K562 (cell line): ENCODE measurements at regions not wholly inside any gene's neighbourhood (a gene's known extent, or its start where the extent isn't known, plus 50 kb on each side); places are given as distances from the start of the nearest gene placed in this dataset.

Experiments
- ATAC-seq: fragments of 200-7000 bp; cut with Tn5 transposase; 3 replicates; pipeline ENCODE4 v1.9.1; 2020; ENCODE audit warnings: moderate library complexity
- BruUV-seq: library from RNA; stranded (reverse); fragments of 400-500 nt; replicated peaks from 2 replicates; lab custom pipeline; 2021; lab: Mats Ljungman, UMichigan
- CTCF ChIA-PET: fragments of 300-600 bp; formaldehyde crosslinking; extraction: SDS; loops from one replicate; lab custom pipeline; 2021; ENCODE audit warnings: low intra/inter-chr PET ratio; lab: Yijun Ruan, JAX
- POLR2A ChIA-PET: fragments of 300-600, 350-650 bp; sonication (Branson Sonifier 250); formaldehyde crosslinking; extraction: SDS; loops from one replicate; lab custom pipeline; 2021; ENCODE audit warnings: antibody characterized with exemption, inconsistent platforms; lab: Yijun Ruan, JAX
- DNase-seq, 4 experiments: peaks; one replicate each; pipeline versions ENCODE4 v3.0.0 to v3.0.0-alpha.2; 2011 to 2018; ENCODE audit warnings: low spot score in 3 of 4, mixed read lengths in 3 of 4; ENCODE audit errors: extremely low read depth in 1 of 4
- FAIRE-seq: peaks from 2 replicates; lab custom pipeline; 2011; peaks lifted over from hg19 to GRCh38; lab: Jason Lieb, UNC
- H2AFZ ChIP-seq: 2 replicates; pipeline ENCODE4 v1.6.0; 2011; ENCODE audit warnings: low read depth, low read length, control low read depth, inconsistent platforms
- H3K27ac ChIP-seq: fragments of 200-600 bp; 3 replicates; pipeline ENCODE4 v1.8.0; 2011; ENCODE audit warnings: low read depth, mild to moderate bottlenecking, control low read depth, inconsistent platforms, low read length, moderate library complexity, mixed read lengths; ENCODE audit errors: extremely low read depth
- H3K27me3 ChIP-seq, 2 experiments: fragments of 300-600 bp in 1 of 2; 2 replicates in 1 of 2; 3 replicates in 1 of 2; pipeline versions ENCODE4 v1.6.0 to v1.8.0; 2011; ENCODE audit warnings: inconsistent platforms in 2 of 2, low read length in 2 of 2, mild to moderate bottlenecking in 1 of 2, mixed read lengths in 1 of 2, moderate library complexity in 1 of 2; ENCODE audit not compliant: control insufficient read depth in 2 of 2, insufficient read depth in 2 of 2
- H3K36me3 ChIP-seq: fragments of 300-600 bp; 3 replicates; pipeline ENCODE4 v1.8.0; 2011; ENCODE audit warnings: mild to moderate bottlenecking, low read length, inconsistent platforms; ENCODE audit not compliant: control insufficient read depth, insufficient read depth
- H3K4me1 ChIP-seq, 2 experiments: fragments of 200-600 bp in 1 of 2; replicated peaks in 1 of 2; 2 replicates in 1 of 2; 3 replicates in 1 of 2; pipeline versions ENCODE4 v1.5.1 to v1.8.0; 2011; ENCODE audit warnings: inconsistent platforms in 2 of 2, low read length in 2 of 2, mild to moderate bottlenecking in 1 of 2, mixed read lengths in 1 of 2, moderate library complexity in 1 of 2; ENCODE audit not compliant: control insufficient read depth in 2 of 2, insufficient read depth in 2 of 2
- H3K4me2 ChIP-seq: 2 replicates; pipeline ENCODE4 v1.6.1; 2011; ENCODE audit warnings: low read length, control low read depth, inconsistent platforms, mixed read lengths; ENCODE audit not compliant: insufficient read depth
- H3K4me3 ChIP-seq: fragments of 200-600 bp; sonication (generic), shearing (Covaris generic); 2 replicates; pipeline ENCODE4 v1.5.1; 2016; ENCODE audit warnings: control low read depth, inconsistent platforms
- H3K79me2 ChIP-seq: fragments of 200-600 bp; 3 replicates; pipeline ENCODE4 v1.8.0; 2011; ENCODE audit warnings: low read length, inconsistent platforms; ENCODE audit not compliant: control insufficient read depth, insufficient read depth
- H3K9ac ChIP-seq, 2 experiments: 2 replicates each; pipeline versions ENCODE4 v1.6.0 to v1.6.1; 2011; ENCODE audit warnings: low read depth in 2 of 2, low read length in 2 of 2, control low read depth in 1 of 2, inconsistent platforms in 1 of 2, mild to moderate bottlenecking in 1 of 2, mixed read lengths in 1 of 2; ENCODE audit not compliant: insufficient read depth in 1 of 2
- H3K9me1 ChIP-seq: one replicate; pipeline ENCODE4 v1.6.0; 2011; ENCODE audit warnings: inconsistent platforms, mild to moderate bottlenecking, low read length, moderate library complexity; ENCODE audit not compliant: control insufficient read depth, insufficient read depth
- H3K9me3 ChIP-seq: replicated peaks from 2 replicates; pipeline ENCODE4 v1.5.1; 2011; ENCODE audit warnings: low read depth, low read length, inconsistent platforms; ENCODE audit not compliant: control insufficient read depth, insufficient read depth
- H4K20me1 ChIP-seq: replicated peaks from 2 replicates; pipeline ENCODE4 v1.6.1; 2011; ENCODE audit warnings: low read length, inconsistent platforms, mixed read lengths; ENCODE audit not compliant: control insufficient read depth, insufficient read depth
- CCAR2 ChIP-seq: fragments of 200-400 bp; formaldehyde crosslinking; IDR thresholded peaks from 2 replicates; pipeline ENCODE4 v1.6.1; 2017; ENCODE audit warnings: mild to moderate bottlenecking, low read depth, low read length
- HDAC3 ChIP-seq: fragments of 450-650 bp; IDR thresholded peaks from 2 replicates; pipeline ENCODE4 v1.6.1; 2018; ENCODE audit warnings: borderline replicate concordance, mild to moderate bottlenecking, moderate library complexity; ENCODE audit not compliant: partially characterized antibody
- HLTF ChIP-seq: fragments of 450-650 bp; IDR thresholded peaks from 2 replicates; pipeline ENCODE4 v1.6.1; 2016
- NFE2L1 ChIP-seq: fragments of 450-650 bp; IDR thresholded peaks from 2 replicates; pipeline ENCODE4 v1.6.1; 2016; ENCODE audit warnings: missing genetic modification characterization, low read depth, mild to moderate bottlenecking, missing compliant biosample characterization, moderate library complexity, borderline replicate concordance
- NRF1 ChIP-seq, 2 experiments: fragments of 450-650 bp; IDR thresholded peaks in 1 of 2; conservative IDR thresholded peaks in 1 of 2; 2 replicates each; pipeline ENCODE4 v1.6.1; 2014; ENCODE audit warnings: mild to moderate bottlenecking in 2 of 2
- POLR3A ChIP-seq: IDR thresholded peaks from 2 replicates; pipeline ENCODE4 v1.6.1; 2011; ENCODE audit warnings: borderline replicate concordance, mild to moderate bottlenecking, moderate library complexity; ENCODE audit not compliant: insufficient read length, insufficient read depth; ENCODE audit errors: extremely low read depth
- SMAD3 ChIP-seq: fragments of 450-650 bp; formaldehyde crosslinking; conservative IDR thresholded peaks from 2 replicates; pipeline ENCODE4 v1.4.0; 2020; ENCODE audit warnings: mild to moderate bottlenecking
- SP1 ChIP-seq: sonication (generic); formaldehyde crosslinking; IDR thresholded peaks from 2 replicates; pipeline ENCODE4 v1.8.1; 2022; ENCODE audit warnings: mild to moderate bottlenecking, missing genetic modification reagents
- ZBTB7A ChIP-seq: IDR thresholded peaks from 2 replicates; pipeline ENCODE4 v1.6.1; 2011; ENCODE audit warnings: low read depth, mild to moderate bottlenecking, low read length, moderate library complexity, borderline replicate concordance; ENCODE audit not compliant: control insufficient read depth
- ZNF121 ChIP-seq: sonication (generic); formaldehyde crosslinking; conservative IDR thresholded peaks from 2 replicates; pipeline ENCODE4 v1.8.0; 2022; ENCODE audit warnings: missing genetic modification reagents
- ZNF282 ChIP-seq: sonication (generic); formaldehyde crosslinking; IDR thresholded peaks from 2 replicates; pipeline ENCODE4 v1.8.1; 2023; ENCODE audit warnings: missing genetic modification reagents
- ZNF668 ChIP-seq: fragments of 250-450 bp; sonication (Bioruptor Pico); IDR thresholded peaks from 2 replicates; pipeline ENCODE4 v1.8.0; 2022; ENCODE audit warnings: mild to moderate bottlenecking, inconsistent platforms
- ZNF707 ChIP-seq: fragments of 250-450 bp; sonication (Bioruptor Pico); conservative IDR thresholded peaks from 2 replicates; pipeline ENCODE4 v1.8.0; 2022; ENCODE audit warnings: inconsistent platforms, mild to moderate bottlenecking, moderate library complexity
- ZNF785 ChIP-seq: fragments of 250-450 bp; sonication (Bioruptor Pico); IDR thresholded peaks from 2 replicates; pipeline ENCODE4 v1.4.0; 2020; ENCODE audit warnings: mild to moderate bottlenecking
- WGBS: fragments of 100-300 bp; shearing (Covaris generic); methylation state at CpG from one replicate; pipeline ENCODE4 v1.1.6; 2016; ENCODE audit warnings: low coverage, mixed read lengths; ENCODE audit not compliant: insufficient coverage; ENCODE audit errors: missing lambda C conversion rate; 5-methylcytosine and 5-hydroxymethylcytosine counted together
- in situ Hi-C: fragments of 300-500 bp; cut with MboI; formaldehyde crosslinking; loops from 4 replicates; pipeline ENCODE4 v1.15.0; 2018; ENCODE audit warnings: inconsistent platforms, mixed read lengths
- intact Hi-C: fragments of 100-400 bp; cut with micrococcal nuclease; formaldehyde crosslinking; loops from 2 replicates; pipeline ENCODE4 v1.14.2; 2022
- TF ChIP-seq, protein P1 (sequence below): fragments of 250-450 bp; sonication (Bioruptor Pico); IDR thresholded peaks from 2 replicates; pipeline ENCODE4 v1.4.0; 2020; ENCODE audit warnings: mild to moderate bottlenecking, moderate library complexity, borderline replicate concordance
- TF ChIP-seq, protein P2 (sequence below): fragments of 250-450 bp; sonication (Bioruptor Pico); IDR thresholded peaks from 2 replicates; pipeline ENCODE4 v1.9.0; 2021; ENCODE audit warnings: mild to moderate bottlenecking
- TF ChIP-seq, protein P3 (sequence below): IDR thresholded peaks from 2 replicates; pipeline ENCODE4 v1.6.1; 2011; ENCODE audit warnings: borderline replicate concordance, low read depth, mild to moderate bottlenecking, moderate library complexity, low read length; ENCODE audit not compliant: insufficient read depth, poor library complexity, severe bottlenecking
- TF ChIP-seq, protein P4 (sequence below): fragments of 250-450 bp; sonication (Bioruptor Pico); IDR thresholded peaks from 2 replicates; pipeline ENCODE4 v1.4.0; 2020

DNA sequence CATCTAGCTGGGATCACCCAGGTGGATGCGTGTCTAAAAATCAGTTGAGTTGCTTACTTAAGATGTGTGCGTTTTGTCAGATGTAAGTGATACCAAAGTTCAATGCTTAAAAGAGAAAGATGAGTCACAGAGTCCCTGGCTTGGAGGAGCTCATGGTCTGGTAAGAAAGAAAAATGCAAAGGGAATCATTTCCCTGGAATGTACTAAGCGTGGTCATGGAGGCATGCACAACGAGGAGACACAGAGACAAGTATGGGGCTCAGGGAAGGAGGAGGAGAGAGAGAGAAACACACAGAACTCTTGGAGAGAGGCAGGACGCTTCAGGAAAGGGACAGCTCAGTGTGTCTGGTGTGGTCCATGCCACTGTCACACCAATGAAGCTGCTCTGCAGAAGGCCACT is 186.9 kb upstream of the GMDS start:
- no peaks in the 10 kb centered on the region for H3K36me3 ChIP-seq
- H3K4me2 ChIP-seq, result no peak overlapping the region
- no peaks in the 10 kb centered on the region for H4K20me1 ChIP-seq
- H3K9ac ChIP-seq, result no peak overlapping the region
- no peak for DNase-seq
- in situ Hi-C loops, result no loop called here
- CTCF ChIA-PET, result no interaction called here
- no peaks in the 10 kb centered on the region for H3K4me1 ChIP-seq
- no peaks in the 10 kb centered on the region for H3K9me3 ChIP-seq
- H3K27me3 ChIP-seq, result peaks cover 34 to 45% of the 10 kb centered on the region in 2 experiments
- POLR2A ChIA-PET, result interaction anchor here (0.6 to 0.8 kb wide), 3 partner anchors 18 to 801 kb away, joined by 3 to 5 read pairs (median 3); no protein-coding TSS in a partner anchor
- TF ChIP-seq CCAR2 (no peak), NFE2L1 (tag) (no peak), NRF1 (conservative IDR thresholded peaks at IDR 0.05 in 1 of 2, IDR thresholded peaks at IDR 0.05 in 1 of 2) (no peak), ZNF785 (CRISPR knock-in tag) (no peak), ZNF121 (CRISPR knock-in tag) (no peak), SMAD3 (CRISPR knock-in tag) (no peak), POLR3A (no peak), ZBTB7A (no peak), ZNF282 (no peak), ZNF668 (CRISPR knock-in tag) (no peak), HLTF (no peak), SP1 (CRISPR knock-in tag) (no peak), ZNF707 (CRISPR knock-in tag) (no peak), HDAC3 (no peak)
- TF ChIP-seq, protein P1, sequence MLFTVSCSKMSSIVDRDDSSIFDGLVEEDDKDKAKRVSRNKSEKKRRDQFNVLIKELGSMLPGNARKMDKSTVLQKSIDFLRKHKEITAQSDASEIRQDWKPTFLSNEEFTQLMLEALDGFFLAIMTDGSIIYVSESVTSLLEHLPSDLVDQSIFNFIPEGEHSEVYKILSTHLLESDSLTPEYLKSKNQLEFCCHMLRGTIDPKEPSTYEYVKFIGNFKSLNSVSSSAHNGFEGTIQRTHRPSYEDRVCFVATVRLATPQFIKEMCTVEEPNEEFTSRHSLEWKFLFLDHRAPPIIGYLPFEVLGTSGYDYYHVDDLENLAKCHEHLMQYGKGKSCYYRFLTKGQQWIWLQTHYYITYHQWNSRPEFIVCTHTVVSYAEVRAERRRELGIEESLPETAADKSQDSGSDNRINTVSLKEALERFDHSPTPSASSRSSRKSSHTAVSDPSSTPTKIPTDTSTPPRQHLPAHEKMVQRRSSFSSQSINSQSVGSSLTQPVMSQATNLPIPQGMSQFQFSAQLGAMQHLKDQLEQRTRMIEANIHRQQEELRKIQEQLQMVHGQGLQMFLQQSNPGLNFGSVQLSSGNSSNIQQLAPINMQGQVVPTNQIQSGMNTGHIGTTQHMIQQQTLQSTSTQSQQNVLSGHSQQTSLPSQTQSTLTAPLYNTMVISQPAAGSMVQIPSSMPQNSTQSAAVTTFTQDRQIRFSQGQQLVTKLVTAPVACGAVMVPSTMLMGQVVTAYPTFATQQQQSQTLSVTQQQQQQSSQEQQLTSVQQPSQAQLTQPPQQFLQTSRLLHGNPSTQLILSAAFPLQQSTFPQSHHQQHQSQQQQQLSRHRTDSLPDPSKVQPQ, result no peak
- TF ChIP-seq, protein P2, sequence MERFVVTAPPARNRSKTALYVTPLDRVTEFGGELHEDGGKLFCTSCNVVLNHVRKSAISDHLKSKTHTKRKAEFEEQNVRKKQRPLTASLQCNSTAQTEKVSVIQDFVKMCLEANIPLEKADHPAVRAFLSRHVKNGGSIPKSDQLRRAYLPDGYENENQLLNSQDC, result no peak
- TF ChIP-seq, protein P3, sequence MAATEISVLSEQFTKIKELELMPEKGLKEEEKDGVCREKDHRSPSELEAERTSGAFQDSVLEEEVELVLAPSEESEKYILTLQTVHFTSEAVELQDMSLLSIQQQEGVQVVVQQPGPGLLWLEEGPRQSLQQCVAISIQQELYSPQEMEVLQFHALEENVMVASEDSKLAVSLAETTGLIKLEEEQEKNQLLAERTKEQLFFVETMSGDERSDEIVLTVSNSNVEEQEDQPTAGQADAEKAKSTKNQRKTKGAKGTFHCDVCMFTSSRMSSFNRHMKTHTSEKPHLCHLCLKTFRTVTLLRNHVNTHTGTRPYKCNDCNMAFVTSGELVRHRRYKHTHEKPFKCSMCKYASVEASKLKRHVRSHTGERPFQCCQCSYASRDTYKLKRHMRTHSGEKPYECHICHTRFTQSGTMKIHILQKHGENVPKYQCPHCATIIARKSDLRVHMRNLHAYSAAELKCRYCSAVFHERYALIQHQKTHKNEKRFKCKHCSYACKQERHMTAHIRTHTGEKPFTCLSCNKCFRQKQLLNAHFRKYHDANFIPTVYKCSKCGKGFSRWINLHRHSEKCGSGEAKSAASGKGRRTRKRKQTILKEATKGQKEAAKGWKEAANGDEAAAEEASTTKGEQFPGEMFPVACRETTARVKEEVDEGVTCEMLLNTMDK, result no peak
- TF ChIP-seq, protein P4, sequence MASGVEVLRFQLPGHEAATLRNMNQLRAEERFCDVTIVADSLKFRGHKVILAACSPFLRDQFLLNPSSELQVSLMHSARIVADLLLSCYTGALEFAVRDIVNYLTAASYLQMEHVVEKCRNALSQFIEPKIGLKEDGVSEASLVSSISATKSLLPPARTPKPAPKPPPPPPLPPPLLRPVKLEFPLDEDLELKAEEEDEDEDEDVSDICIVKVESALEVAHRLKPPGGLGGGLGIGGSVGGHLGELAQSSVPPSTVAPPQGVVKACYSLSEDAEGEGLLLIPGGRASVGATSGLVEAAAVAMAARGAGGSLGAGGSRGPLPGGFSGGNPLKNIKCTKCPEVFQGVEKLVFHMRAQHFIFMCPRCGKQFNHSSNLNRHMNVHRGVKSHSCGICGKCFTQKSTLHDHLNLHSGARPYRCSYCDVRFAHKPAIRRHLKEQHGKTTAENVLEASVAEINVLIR (CRISPR knock-in tag), result no peak
- TF ChIP-seq, all 486 proteins: peak for 0
- no peak overlapping the region for H3K4me3 ChIP-seq
- no peak overlapping the region for H2AFZ ChIP-seq
- no peak overlapping the region for H3K27ac ChIP-seq
- intact Hi-C loops, result no loop called here
- no peak for FAIRE-seq
- no peaks in the 10 kb centered on the region for H3K79me2 ChIP-seq
- no peak for ATAC-seq
- H3K9me1 ChIP-seq, result no peaks in the 10 kb centered on the region
- WGBS, result 2% methylated on average over 5 of the region's 5 CpGs
- no TSS peak for BruUV-seq
